CD8-positive, alpha-beta memory T cell (primary cell): ENCODE measurements at regions not wholly inside any gene's neighbourhood (a gene's known extent, or its start where the extent isn't known, plus 50 kb on each side); places are given as distances from the start of the nearest gene placed in this dataset.

Source experiments
- CTCF ChIA-PET: fragments of 350-600 bp; sonication (Branson Sonifier 250); formaldehyde crosslinking; loops from one replicate; lab custom pipeline; 2021; ENCODE audit warnings: antibody characterized with exemption; lab: Charles Lee
- POLR2A ChIA-PET: fragments of 350-600 bp; sonication (Branson Sonifier 250); formaldehyde crosslinking; loops from one replicate; lab custom pipeline; 2021; ENCODE audit warnings: antibody characterized with exemption; lab: Charles Lee
- DNase-seq, 5 donors: peaks; one replicate each; pipeline versions ENCODE4 v3.0.0 to v3.0.0-alpha.2; 2020 to 2022; ENCODE audit warnings: mixed read lengths in 1 of 5
- H3K27ac ChIP-seq: one replicate; pipeline ENCODE4 v1.7.0; 2013; ENCODE audit warnings: low read depth, mild to moderate bottlenecking, low read length, moderate library complexity
- H3K27me3 ChIP-seq: 2 replicates; pipeline ENCODE4 v1.7.0; 2013; ENCODE audit warnings: low read length, mild to moderate bottlenecking; ENCODE audit not compliant: insufficient read depth, poor library complexity, severe bottlenecking
- H3K36me3 ChIP-seq: 2 replicates; pipeline ENCODE4 v1.7.0; 2013; ENCODE audit warnings: mild to moderate bottlenecking, low read length, moderate library complexity; ENCODE audit not compliant: insufficient read depth
- H3K4me1 ChIP-seq: 2 replicates; pipeline ENCODE4 v1.7.0; 2013; ENCODE audit warnings: mild to moderate bottlenecking, low read length, moderate library complexity; ENCODE audit not compliant: insufficient read depth
- H3K4me3 ChIP-seq: 2 replicates; pipeline ENCODE4 v1.7.0; 2013; ENCODE audit warnings: mild to moderate bottlenecking, low read length
- H3K9me3 ChIP-seq: 2 replicates; pipeline ENCODE4 v1.7.0; 2013; ENCODE audit warnings: mild to moderate bottlenecking, low read length
- H3K27ac Mint-ChIP-seq, 8 donors: one replicate each; pipeline ENCODE4 v1.8.0; 2020 to 2021; ENCODE audit warnings: mixed read lengths in 8 of 8, mild to moderate bottlenecking in 6 of 8, inconsistent platforms in 3 of 8, moderate library complexity in 3 of 8
- H3K27me3 Mint-ChIP-seq, 2 donors: one replicate each; pipeline ENCODE4 v1.8.0; 2020 to 2021; ENCODE audit warnings: mixed read lengths in 2 of 2, mild to moderate bottlenecking in 1 of 2, moderate library complexity in 1 of 2
- H3K36me3 Mint-ChIP-seq, 3 donors: one replicate each; pipeline ENCODE4 v1.8.0; 2020 to 2021; ENCODE audit warnings: mixed read lengths in 3 of 3, inconsistent platforms in 1 of 3, mild to moderate bottlenecking in 1 of 3
- H3K4me1 Mint-ChIP-seq, 3 donors: one replicate each; pipeline ENCODE4 v1.8.0; 2020 to 2021; ENCODE audit warnings: mixed read lengths in 3 of 3, inconsistent platforms in 1 of 3, mild to moderate bottlenecking in 1 of 3
- H3K4me3 Mint-ChIP-seq, 7 donors: one replicate each; pipeline ENCODE4 v1.8.0; 2020 to 2021; ENCODE audit warnings: mixed read lengths in 7 of 7, mild to moderate bottlenecking in 6 of 7, moderate library complexity in 4 of 7, inconsistent platforms in 2 of 7
- H3K9me3 Mint-ChIP-seq, 5 donors: one replicate each; pipeline ENCODE4 v1.8.0; 2020 to 2022; ENCODE audit warnings: mixed read lengths in 5 of 5, mild to moderate bottlenecking in 3 of 5, moderate library complexity in 2 of 5, inconsistent platforms in 1 of 5

- Mint-ChIP-seq H3K27ac (peak overlapping the region in 1 of 8 donors; percentile 72), H3K27me3 (peaks cover 17 to 32% of the 10 kb centered on the region in 2 donors)
- CTCF ChIA-PET, result no interaction called here
These were observed 104.0 kb upstream of the PTCH1 start for GRCh38 chr9:95620722-95621121.

GRCh38 chr9:95620314-95620713 is 103.5 kb upstream of the PTCH1 start:
- POLR2A ChIA-PET, result no interaction called here
- no peaks in the 10 kb centered on the region for H3K4me1 ChIP-seq
- peaks cover 16 to 31% of the 10 kb centered on the region in 2 donors for H3K27me3 Mint-ChIP-seq
- H3K36me3 Mint-ChIP-seq, result no peaks in the 10 kb centered on the region
- H3K9me3 Mint-ChIP-seq, result peaks cover 0 to 2% (median 0%) of the 10 kb centered on the region in 5 donors
- no peak overlapping the region for H3K27ac Mint-ChIP-seq
- no peak for DNase-seq
- H3K4me1 Mint-ChIP-seq, result no peaks in the 10 kb centered on the region
- no peaks in the 10 kb centered on the region for H3K27me3 ChIP-seq
- H3K9me3 ChIP-seq, result no peaks in the 10 kb centered on the region
- no peak overlapping the region for H3K27ac ChIP-seq
- CTCF ChIA-PET, result no interaction called here
- no peak overlapping the region for H3K4me3 ChIP-seq
- H3K4me3 Mint-ChIP-seq, result no peak overlapping the region
- no peaks in the 10 kb centered on the region for H3K36me3 ChIP-seq

More at GRCh38 chr9:95620722-95621121, 104.0 kb upstream of the PTCH1 start:
- no peaks in the 10 kb centered on the region for H3K9me3 ChIP-seq
- POLR2A ChIA-PET, result no interaction called here
- Mint-ChIP-seq H3K4me1 (no peaks in the 10 kb centered on the region), H3K4me3 (no peak overlapping the region), H3K9me3 (peaks cover 0 to under 1% (median 0%) of the 10 kb centered on the region in 5 donors), H3K36me3 (no peaks in the 10 kb centered on the region)
- no peak overlapping the region for H3K27ac ChIP-seq
- no peaks in the 10 kb centered on the region for H3K27me3 ChIP-seq
- no peaks in the 10 kb centered on the region for H3K4me1 ChIP-seq
- H3K4me3 ChIP-seq, result no peak overlapping the region
- no peak for DNase-seq
- no peaks in the 10 kb centered on the region for H3K36me3 ChIP-seq

GRCh38 chr9:95615246-95615645 is 98.5 kb upstream of the PTCH1 start:
- Histone ChIP-seq H3K4me1 (no peaks in the 10 kb centered on the region), H3K27ac (no peak overlapping the region), H3K36me3 (no peaks in the 10 kb centered on the region), H3K9me3 (no peaks in the 10 kb centered on the region), H3K27me3 (no peaks in the 10 kb centered on the region), H3K4me3 (no peak overlapping the region)
- no peak for DNase-seq
- H3K4me1 Mint-ChIP-seq, result no peaks in the 10 kb centered on the region
- no peaks in the 10 kb centered on the region for H3K36me3 Mint-ChIP-seq
- ChIA-PET POLR2A (no interaction called here), CTCF (no interaction called here)
- no peak overlapping the region for H3K27ac Mint-ChIP-seq
- H3K27me3 Mint-ChIP-seq, result peaks cover 18 to 37% of the 10 kb centered on the region in 2 donors
- no peak overlapping the region for H3K4me3 Mint-ChIP-seq
- peaks cover 0 to 3% (median 0%) of the 10 kb centered on the region in 5 donors for H3K9me3 Mint-ChIP-seq

GRCh38 chr9:95613670-95614069 is 96.9 kb upstream of the PTCH1 start:
- Histone ChIP-seq H3K9me3 (no peaks in the 10 kb centered on the region), H3K27me3 (no peaks in the 10 kb centered on the region), H3K27ac (no peak overlapping the region), H3K36me3 (no peaks in the 10 kb centered on the region), H3K4me1 (no peaks in the 10 kb centered on the region), H3K4me3 (no peak overlapping the region)
- H3K9me3 Mint-ChIP-seq, result peaks cover 0 to 3% (median 0%) of the 10 kb centered on the region in 5 donors
- POLR2A ChIA-PET, result no interaction called here
- CTCF ChIA-PET, result no interaction called here
- no peak overlapping the region for H3K4me3 Mint-ChIP-seq
- H3K27me3 Mint-ChIP-seq, result peaks cover 17 to 37% of the 10 kb centered on the region in 2 donors
- no peaks in the 10 kb centered on the region for H3K4me1 Mint-ChIP-seq
- H3K27ac Mint-ChIP-seq, result no peak overlapping the region
- H3K36me3 Mint-ChIP-seq, result no peaks in the 10 kb centered on the region
- no peak for DNase-seq

GRCh38 chr9:95611354-95611753 is 94.6 kb upstream of the PTCH1 start:
- CTCF ChIA-PET, result interaction anchor here (1.2 kb wide), 1 partner anchor 211 kb away, joined by 3 read pairs; no protein-coding TSS in a partner anchor
- Mint-ChIP-seq H3K27me3 (peaks cover 10 to 20% of the 10 kb centered on the region in 2 donors), H3K4me1 (no peaks in the 10 kb centered on the region), H3K9me3 (peaks cover 0 to 3% (median 0%) of the 10 kb centered on the region in 5 donors), H3K27ac (no peak overlapping the region), H3K36me3 (no peaks in the 10 kb centered on the region), H3K4me3 (no peak overlapping the region)
- POLR2A ChIA-PET, result no interaction called here
- H3K36me3 ChIP-seq, result no peaks in the 10 kb centered on the region
- no peaks in the 10 kb centered on the region for H3K9me3 ChIP-seq
- H3K27me3 ChIP-seq, result no peaks in the 10 kb centered on the region
- no peak overlapping the region for H3K4me3 ChIP-seq
- no peak overlapping the region for H3K27ac ChIP-seq
- DNase-seq, result no peak
- H3K4me1 ChIP-seq, result no peaks in the 10 kb centered on the region

- Mint-ChIP-seq H3K9me3 (peaks cover 0 to 3% (median 0%) of the 10 kb centered on the region in 5 donors), H3K36me3 (no peaks in the 10 kb centered on the region), H3K27me3 (peaks cover 6 to 11% of the 10 kb centered on the region in 2 donors), H3K27ac (no peak overlapping the region), H3K4me3 (no peak overlapping the region), H3K4me1 (no peaks in the 10 kb centered on the region)
- H3K9me3 ChIP-seq, result no peaks in the 10 kb centered on the region
- H3K27me3 ChIP-seq, result no peaks in the 10 kb centered on the region
- H3K4me3 ChIP-seq, result no peak overlapping the region
- H3K27ac ChIP-seq, result no peak overlapping the region
- no peaks in the 10 kb centered on the region for H3K4me1 ChIP-seq
- DNase-seq, result no peak
- CTCF ChIA-PET, result no interaction called here
- POLR2A ChIA-PET, result no interaction called here
- H3K36me3 ChIP-seq, result no peaks in the 10 kb centered on the region
These were observed 93.4 kb upstream of the PTCH1 start for GRCh38 chr9:95610006-95610785.

- DNase-seq, result no peak
- Histone ChIP-seq H3K36me3 (no peaks in the 10 kb centered on the region), H3K4me1 (no peaks in the 10 kb centered on the region), H3K27me3 (no peaks in the 10 kb centered on the region), H3K9me3 (no peaks in the 10 kb centered on the region), H3K27ac (no peak overlapping the region), H3K4me3 (no peak overlapping the region)
- no peak overlapping the region for H3K4me3 Mint-ChIP-seq
- H3K27me3 Mint-ChIP-seq, result peaks cover 5 to 6% of the 10 kb centered on the region in 2 donors
- H3K36me3 Mint-ChIP-seq, result no peaks in the 10 kb centered on the region
- peaks cover 0 to 3% (median 0%) of the 10 kb centered on the region in 5 donors for H3K9me3 Mint-ChIP-seq
- ChIA-PET CTCF (interaction anchor here (0.7 kb wide), 1 partner anchor 248 kb away, joined by 3 read pairs; no protein-coding TSS in a partner anchor), POLR2A (no interaction called here)
- H3K27ac Mint-ChIP-seq, result peak overlapping the region in 1 of 8 donors; percentile 6
- H3K4me1 Mint-ChIP-seq, result no peaks in the 10 kb centered on the region
These were observed 92.7 kb upstream of the PTCH1 start for GRCh38 chr9:95609426-95609825.

- no peak overlapping the region for H3K4me3 Mint-ChIP-seq
- peaks cover 0 to 2% (median 0%) of the 10 kb centered on the region in 5 donors for H3K9me3 Mint-ChIP-seq
- H3K27me3 Mint-ChIP-seq, result peaks cover 5 to 7% of the 10 kb centered on the region in 2 donors
- POLR2A ChIA-PET, result no interaction called here
- no peaks in the 10 kb centered on the region for H3K36me3 ChIP-seq
- no peak overlapping the region for H3K4me3 ChIP-seq
- H3K27ac Mint-ChIP-seq, result no peak overlapping the region
- no peak overlapping the region for H3K27ac ChIP-seq
- H3K27me3 ChIP-seq, result no peaks in the 10 kb centered on the region
- H3K36me3 Mint-ChIP-seq, result no peaks in the 10 kb centered on the region
- no peaks in the 10 kb centered on the region for H3K4me1 Mint-ChIP-seq
- no peak for DNase-seq
- CTCF ChIA-PET, result interaction anchor here (0.6 kb wide), 1 partner anchor 85 kb away, joined by 3 read pairs; no protein-coding TSS in a partner anchor
- no peaks in the 10 kb centered on the region for H3K4me1 ChIP-seq
- no peaks in the 10 kb centered on the region for H3K9me3 ChIP-seq
These were observed 91.6 kb upstream of the PTCH1 start for GRCh38 chr9:95608341-95608740.
